Liver (tissue), 3 donors: ENCODE measurements at regions not wholly inside any gene's neighbourhood (a gene's known extent, or its start where the extent isn't known, plus 50 kb on each side); places are given as distances from the start of the nearest gene placed in this dataset.

Experiments used
- CTCF ChIP-seq: fragments of 150-350 bp; IDR thresholded peaks from 2 replicates; pipeline ENCODE4 v1.5.1; 2017; ENCODE audit warnings: improper control_type of control experiment, low read depth, low read length; ENCODE audit not compliant: missing input control
- FOXA1 ChIP-seq: IDR thresholded peaks from 2 replicates; pipeline ENCODE4 v1.6.1; 2016; ENCODE audit warnings: antibody characterized with exemption
- FOXA2 ChIP-seq: IDR thresholded peaks from 2 replicates; pipeline ENCODE4 v1.6.1; 2016; ENCODE audit warnings: antibody characterized with exemption
- HNF4A ChIP-seq, 2 donors: conservative IDR thresholded peaks; 2 replicates each; pipeline ENCODE4 v1.6.1; 2016; ENCODE audit warnings: antibody characterized with exemption in 2 of 2, mild to moderate bottlenecking in 2 of 2
- JUND ChIP-seq, 2 donors: IDR thresholded peaks; 2 replicates each; pipeline ENCODE4 v1.6.1; 2016; ENCODE audit warnings: antibody characterized with exemption in 2 of 2
- MAX ChIP-seq: IDR thresholded peaks from 2 replicates; pipeline ENCODE4 v1.6.1; 2016; ENCODE audit warnings: antibody characterized with exemption
- RAD21 ChIP-seq, 2 donors: IDR thresholded peaks; 2 replicates each; pipeline ENCODE4 v1.6.1; 2016; ENCODE audit warnings: antibody characterized with exemption in 2 of 2, mild to moderate bottlenecking in 2 of 2
- RXRA ChIP-seq, 2 donors: IDR thresholded peaks; 2 replicates each; pipeline ENCODE4 v1.6.1; 2017 to 2018; ENCODE audit warnings: antibody characterized with exemption in 2 of 2, mild to moderate bottlenecking in 1 of 2
- SP1 ChIP-seq: IDR thresholded peaks from 2 replicates; pipeline ENCODE4 v1.6.1; 2018; ENCODE audit warnings: antibody characterized with exemption, mild to moderate bottlenecking
- TAF1 ChIP-seq: conservative IDR thresholded peaks from 2 replicates; pipeline ENCODE4 v1.6.1; 2016; ENCODE audit warnings: antibody characterized with exemption, mild to moderate bottlenecking
- YY1 ChIP-seq: IDR thresholded peaks from 2 replicates; pipeline ENCODE4 v1.6.1; 2016; ENCODE audit warnings: antibody characterized with exemption, mild to moderate bottlenecking
- donor health status: healthy.
- donor health status: healthy.

GRCh38 chr4:181427076-181427475 lies 816.1 kb upstream of the TENM3 start:
- TF ChIP-seq FOXA2 (no peak), MAX (no peak), SP1 (no peak), JUND (IDR thresholded peaks at IDR 0.05) (no peak), TAF1 (no peak), CTCF (no peak), RAD21 (IDR thresholded peaks at IDR 0.05) (no peak), HNF4A (conservative IDR thresholded peaks at IDR 0.05) (no peak), FOXA1 (no peak), RXRA (IDR thresholded peaks at IDR 0.05) (no peak), YY1 (no peak)
